ENCODE measurements at regions not wholly inside any gene's neighbourhood (a gene's known extent, or its start where the extent isn't known, plus 50 kb on each side); places are given as distances from the start of the nearest gene placed in this dataset.

- TF ChIP-seq CTCF (IDR thresholded peaks at IDR 0.05; ENCODE audit: low read depth, low read length) (no peak), EZH2phosphoT487 (IDR thresholded peaks at IDR 0.05; ENCODE audit: low read depth) (no peak)
Measured at GRCh38 chr1:173337126-173337525, 130.0 kb upstream of the TNFSF4 start.
